ENCODE measurements at regions not wholly inside any gene's neighbourhood (a gene's known extent, or its start where the extent isn't known, plus 50 kb on each side); places are given as distances from the start of the nearest gene placed in this dataset.

DNA sequence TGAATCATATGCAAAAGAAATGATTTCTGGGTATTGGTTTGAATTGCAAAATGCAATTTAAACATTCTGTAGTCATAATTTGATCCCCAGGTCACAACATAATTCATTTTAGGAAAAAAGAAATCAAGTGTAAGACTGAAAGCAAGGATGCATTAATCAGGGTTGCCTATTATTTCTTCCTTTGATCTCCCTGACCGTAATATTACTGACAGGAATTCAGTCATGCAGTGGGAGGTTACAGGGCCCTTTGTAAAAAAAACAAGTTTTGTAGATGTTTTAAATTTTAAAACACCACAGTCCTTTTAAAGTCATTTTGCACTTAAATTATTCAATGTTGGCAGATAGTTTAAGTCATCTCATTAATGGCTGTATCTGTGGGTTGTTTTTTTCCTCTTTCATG is 263.0 kb upstream of the NCAM2 start:
- no peaks in the 10 kb centered on the region for H3K79me2 ChIP-seq (ENCODE audit: insufficient read depth)
- no peaks in the 10 kb centered on the region for H3K27me3 ChIP-seq (replicated peaks; ENCODE audit: insufficient read depth)

DNA sequence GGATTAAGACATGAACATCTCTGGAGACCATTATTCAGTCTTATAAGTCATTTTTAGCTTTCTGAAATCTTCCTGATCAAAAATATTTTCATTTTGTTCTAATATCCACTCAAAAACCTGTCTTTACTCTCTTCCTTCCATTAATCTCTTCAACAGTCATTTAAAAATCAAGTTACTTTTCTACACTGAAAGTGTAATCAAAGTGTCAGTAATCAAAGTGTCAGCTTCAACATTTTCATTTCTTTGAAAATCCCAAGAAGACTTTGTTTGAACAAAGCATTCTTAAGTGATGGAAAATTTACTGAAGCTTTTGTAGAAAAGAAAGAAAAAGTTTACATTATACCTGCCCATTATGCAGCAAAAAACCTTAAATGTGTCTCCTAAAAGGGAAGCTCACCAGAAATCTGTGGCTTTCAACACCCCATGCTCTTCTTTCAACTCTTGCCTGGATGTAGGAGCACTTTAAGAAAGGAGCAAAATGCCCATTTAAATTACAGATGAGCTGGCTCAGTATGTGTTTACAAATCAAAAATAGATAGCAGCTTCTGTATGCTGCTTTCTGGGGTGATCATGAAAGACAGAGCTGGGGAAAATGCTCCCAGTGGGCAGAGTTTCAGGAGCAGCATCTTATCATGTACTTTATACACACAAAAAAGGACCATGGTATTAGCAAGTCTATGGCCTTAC is 260.8 kb upstream of the NCAM2 start:
- Histone ChIP-seq H3K36me3 (ENCODE audit: low read depth) (no peaks in the 10 kb centered on the region), H3K4me1 (ENCODE audit: insufficient read depth) (no peaks in the 10 kb centered on the region), H3K9ac (no peak overlapping the region), H3K27ac (no peak overlapping the region), H3K79me2 (ENCODE audit: insufficient read depth) (no peaks in the 10 kb centered on the region), H3K4me2 (ENCODE audit: unreplicated experiment) (no peak overlapping the region), H3K9me2 (ENCODE audit: insufficient read depth) (no peaks in the 10 kb centered on the region), H3F3A (ENCODE audit: insufficient read depth) (no peaks in the 10 kb centered on the region), H3K27me3 (replicated peaks; ENCODE audit: insufficient read depth) (no peaks in the 10 kb centered on the region), H3K9me3 (ENCODE audit: low read depth) (no peaks in the 10 kb centered on the region), H2AFZ (no peak overlapping the region), H3K4me3 (no peak overlapping the region), H4K20me1 (ENCODE audit: insufficient read depth) (no peaks in the 10 kb centered on the region)
- no peak for DNase-seq
- TF ChIP-seq EZH2phosphoT487 (IDR thresholded peaks at IDR 0.05; ENCODE audit: insufficient read depth, low read depth) = no peak
- TF ChIP-seq EZH2 (IDR thresholded peaks at IDR 0.05; ENCODE audit: insufficient read depth, poor library complexity, severe bottlenecking) = no peak
- in situ Hi-C loops (cut with MboI) = loop anchor here (10.0 kb wide), 1 partner anchor 63 kb away; no protein-coding TSS in a partner anchor

More for the DNA sequence above, 263.0 kb upstream of the NCAM2 start:
- 8 to 10% methylated on average over 1 of the region's 1 CpG for WGBS, 2 experiments (ENCODE audit: low coverage in 1 of 2, low lambda C conversion rate in 2 of 2, missing lambda C conversion rate in 2 of 2)
- no peak overlapping the region for H2AFZ ChIP-seq
- in situ Hi-C loops (cut with MboI) = loop anchor here (10.0 kb wide), 1 partner anchor 60 kb away; no protein-coding TSS in a partner anchor
- no peak overlapping the region for H3K27ac ChIP-seq
- no peaks in the 10 kb centered on the region for H3K9me3 ChIP-seq (ENCODE audit: low read depth)
- no peaks in the 10 kb centered on the region for H3F3A ChIP-seq (ENCODE audit: insufficient read depth)
- no peaks in the 10 kb centered on the region for H4K20me1 ChIP-seq (ENCODE audit: insufficient read depth)
- TF ChIP-seq EZH2phosphoT487 (IDR thresholded peaks at IDR 0.05; ENCODE audit: insufficient read depth, low read depth) (no peak), EZH2 (IDR thresholded peaks at IDR 0.05; ENCODE audit: insufficient read depth, poor library complexity, severe bottlenecking) (no peak)
- H3K9me2 ChIP-seq (ENCODE audit: insufficient read depth) = no peaks in the 10 kb centered on the region
- no peak for DNase-seq
- H3K4me1 ChIP-seq (ENCODE audit: insufficient read depth) = no peaks in the 10 kb centered on the region
- H3K9ac ChIP-seq = no peak overlapping the region
- no peak overlapping the region for H3K4me2 ChIP-seq (ENCODE audit: unreplicated experiment)
- no peaks in the 10 kb centered on the region for H3K36me3 ChIP-seq (ENCODE audit: low read depth)
- H3K4me3 ChIP-seq = no peak overlapping the region

DNA sequence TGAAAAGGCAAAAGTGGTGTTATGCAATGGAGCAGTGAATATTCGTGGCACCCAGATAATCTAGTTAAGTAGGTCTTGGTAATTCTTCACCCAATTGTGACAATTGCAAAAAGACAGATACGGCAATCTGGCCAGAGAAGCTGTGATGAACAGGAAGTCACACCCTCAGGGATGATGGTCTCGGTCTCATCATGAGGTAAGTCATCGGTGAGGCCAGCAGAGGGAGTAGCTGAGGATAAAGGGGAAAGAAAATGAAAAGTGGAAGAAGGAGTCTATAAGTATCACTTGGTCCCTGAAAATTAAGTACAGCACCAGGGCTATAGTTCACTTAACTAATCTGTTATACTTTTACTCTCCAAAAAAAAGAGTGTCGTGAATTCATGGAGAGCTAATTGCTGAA is 258.8 kb upstream of the NCAM2 start:
- no peak for TF ChIP-seq EZH2 (IDR thresholded peaks at IDR 0.05; ENCODE audit: insufficient read depth, poor library complexity, severe bottlenecking)
- TF ChIP-seq EZH2phosphoT487 (IDR thresholded peaks at IDR 0.05; ENCODE audit: insufficient read depth, low read depth) = no peak
- Histone ChIP-seq H3K9ac (no peak overlapping the region), H3K9me3 (ENCODE audit: low read depth) (no peaks in the 10 kb centered on the region), H3K36me3 (ENCODE audit: low read depth) (no peaks in the 10 kb centered on the region), H2AFZ (no peak overlapping the region), H3K4me1 (ENCODE audit: insufficient read depth) (no peaks in the 10 kb centered on the region), H3K4me2 (ENCODE audit: unreplicated experiment) (no peak overlapping the region), H3K9me2 (ENCODE audit: insufficient read depth) (no peaks in the 10 kb centered on the region), H4K20me1 (ENCODE audit: insufficient read depth) (no peaks in the 10 kb centered on the region), H3K27me3 (replicated peaks; ENCODE audit: insufficient read depth) (no peaks in the 10 kb centered on the region), H3K4me3 (no peak overlapping the region), H3K79me2 (ENCODE audit: insufficient read depth) (no peaks in the 10 kb centered on the region), H3F3A (ENCODE audit: insufficient read depth) (no peaks in the 10 kb centered on the region), H3K27ac (no peak overlapping the region)
- no peak for DNase-seq
- 27 to 32% methylated on average over 5 of the region's 5 CpGs for WGBS, 2 experiments (ENCODE audit: low coverage in 1 of 2, low lambda C conversion rate in 2 of 2, missing lambda C conversion rate in 2 of 2)
- in situ Hi-C loops (cut with MboI) = loop anchor here (10.0 kb wide), 1 partner anchor 65 kb away; no protein-coding TSS in a partner anchor

DNA sequence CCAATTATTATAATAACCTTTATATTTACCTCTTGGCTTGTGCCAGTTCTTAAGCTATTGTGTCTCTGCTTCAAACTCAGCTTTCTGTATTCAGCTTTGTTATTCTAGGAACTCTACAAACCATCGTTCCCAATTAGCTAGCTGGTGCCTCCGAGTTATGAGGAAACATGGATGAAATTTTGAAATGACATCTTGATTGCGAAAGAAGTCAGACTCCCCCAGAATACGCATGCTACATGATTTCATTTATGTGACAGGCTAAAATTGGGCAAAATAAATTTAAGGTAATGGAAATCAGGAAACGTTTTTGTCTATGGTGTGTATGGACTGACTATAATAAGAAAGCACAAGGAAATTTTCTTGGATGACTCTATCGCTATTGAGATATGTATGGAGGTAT is 256.8 kb upstream of the NCAM2 start:
- no peaks in the 10 kb centered on the region for H3K4me1 ChIP-seq (ENCODE audit: insufficient read depth)
- H3K9ac ChIP-seq = no peak overlapping the region
- H3K27me3 ChIP-seq (replicated peaks; ENCODE audit: insufficient read depth) = no peaks in the 10 kb centered on the region
- no peak for TF ChIP-seq EZH2 (IDR thresholded peaks at IDR 0.05; ENCODE audit: insufficient read depth, poor library complexity, severe bottlenecking)
- no peak for TF ChIP-seq EZH2phosphoT487 (IDR thresholded peaks at IDR 0.05; ENCODE audit: insufficient read depth, low read depth)
- no peaks in the 10 kb centered on the region for H3K9me3 ChIP-seq (ENCODE audit: low read depth)
- H2AFZ ChIP-seq = no peak overlapping the region
- H3K4me2 ChIP-seq (ENCODE audit: unreplicated experiment) = no peak overlapping the region
- in situ Hi-C loops (cut with MboI) = no loop called here
- H4K20me1 ChIP-seq (ENCODE audit: insufficient read depth) = no peaks in the 10 kb centered on the region
- WGBS, 2 experiments (ENCODE audit: low coverage in 1 of 2, low lambda C conversion rate in 2 of 2, missing lambda C conversion rate in 2 of 2) = 39 to 40% methylated on average over 6 of the region's 6 CpGs
- H3K9me2 ChIP-seq (ENCODE audit: insufficient read depth) = no peaks in the 10 kb centered on the region
- no peak overlapping the region for H3K4me3 ChIP-seq
- no peaks in the 10 kb centered on the region for H3F3A ChIP-seq (ENCODE audit: insufficient read depth)
- no peaks in the 10 kb centered on the region for H3K36me3 ChIP-seq (ENCODE audit: low read depth)
- no peaks in the 10 kb centered on the region for H3K79me2 ChIP-seq (ENCODE audit: insufficient read depth)
- no peak overlapping the region for H3K27ac ChIP-seq
- no peak for DNase-seq
